ENCODE measurements at regions not wholly inside any gene's neighbourhood (a gene's known extent, or its start where the extent isn't known, plus 50 kb on each side); places are given as distances from the start of the nearest gene placed in this dataset.
A peak's percentile ranks its signal among the peaks of the same experiment; 100 is the strongest.

- DNase-seq (ENCODE audit: low read depth), result no peak
Observed at GRCh38 chr18:27899893-27900292, 277.0 kb downstream of the CDH2 start.

GRCh38 chr18:27894746-27895145 lies 282.2 kb downstream of the CDH2 start:
- DNase-seq (ENCODE audit: low read depth), result no peak

GRCh38 chr18:27887711-27888495 lies 289.0 kb downstream of the CDH2 start:
- DNase-seq (ENCODE audit: low read depth), result peak; percentile 8

- no peak for DNase-seq (ENCODE audit: low read depth)
Observed at GRCh38 chr18:27887287-27887686, 289.6 kb downstream of the CDH2 start.

- no peak for DNase-seq (ENCODE audit: low read depth)
Observed at GRCh38 chr18:27879540-27879939, 297.4 kb downstream of the CDH2 start.

GRCh38 chr18:27871726-27872125 lies 305.2 kb downstream of the CDH2 start:
- no peak for DNase-seq (ENCODE audit: low read depth)

GRCh38 chr18:27869735-27870134 lies 307.2 kb downstream of the CDH2 start:
- DNase-seq (ENCODE audit: low read depth), result no peak

GRCh38 chr18:27865431-27865830 lies 311.5 kb downstream of the CDH2 start:
- no peak for DNase-seq (ENCODE audit: low read depth)

GRCh38 chr18:27863780-27864430 lies 313.0 kb downstream of the CDH2 start:
- DNase-seq (ENCODE audit: low read depth), result no peak

GRCh38 chr18:27862041-27862682 lies 314.8 kb downstream of the CDH2 start:
- no peak for DNase-seq (ENCODE audit: low read depth)

- DNase-seq (ENCODE audit: low read depth), result no peak
Observed at GRCh38 chr18:27861539-27861938, 315.4 kb downstream of the CDH2 start.

- no peak for DNase-seq (ENCODE audit: low read depth)
Observed at GRCh38 chr18:27860701-27861107, 316.2 kb downstream of the CDH2 start.

GRCh38 chr18:27860011-27860410 lies 316.9 kb downstream of the CDH2 start:
- no peak for DNase-seq (ENCODE audit: low read depth)

GRCh38 chr18:27856820-27857219 lies 320.1 kb downstream of the CDH2 start:
- DNase-seq (ENCODE audit: low read depth), result no peak

GRCh38 chr18:27855486-27855885 lies 321.4 kb downstream of the CDH2 start:
- DNase-seq (ENCODE audit: low read depth), result no peak

GRCh38 chr18:27854631-27855030 lies 322.3 kb downstream of the CDH2 start:
- DNase-seq (ENCODE audit: low read depth), result no peak

- no peak for DNase-seq (ENCODE audit: low read depth)
Observed at GRCh38 chr18:27848336-27848735, 328.6 kb downstream of the CDH2 start.

GRCh38 chr18:27847412-27847811 lies 329.5 kb downstream of the CDH2 start:
- no peak for DNase-seq (ENCODE audit: low read depth)

GRCh38 chr18:27845897-27846296 lies 331.0 kb downstream of the CDH2 start:
- no peak for DNase-seq (ENCODE audit: low read depth)

- peak; percentile 53 for DNase-seq (ENCODE audit: low read depth)
Observed at GRCh38 chr18:27843783-27844777, 332.9 kb downstream of the CDH2 start.

- DNase-seq (ENCODE audit: low read depth), result peak; percentile 26
Observed at GRCh38 chr18:27839141-27839540, 337.8 kb downstream of the CDH2 start.

GRCh38 chr18:27838225-27838624 lies 338.7 kb downstream of the CDH2 start:
- no peak for DNase-seq (ENCODE audit: low read depth)

Measured in GM04504 (cell line).